Astrocyte of the cerebellum (primary cell): ENCODE measurements at regions not wholly inside any gene's neighbourhood (a gene's known extent, or its start where the extent isn't known, plus 50 kb on each side); places are given as distances from the start of the nearest gene placed in this dataset.

Experiments
- DNase-seq: peaks from one replicate; pipeline ENCODE4 v3.0.0-alpha.2; 2011; ENCODE audit warnings: low read depth
- H3K4me3 ChIP-seq: 2 replicates; pipeline ENCODE4 v1.5.1; 2011; ENCODE audit warnings: mild to moderate bottlenecking, low read depth, low read length, moderate library complexity
- CTCF ChIP-seq: IDR thresholded peaks from 2 replicates; pipeline ENCODE4 v1.5.1; 2012; ENCODE audit warnings: low read length, low read depth, moderate library complexity, mild to moderate bottlenecking; ENCODE audit errors: missing control alignments
- in situ Hi-C: cut with HindIII; loops from 2 replicates; pipeline ENCODE4 v1.10.0; 2017; ENCODE audit warnings: low sequenced_read_pairs

DNA sequence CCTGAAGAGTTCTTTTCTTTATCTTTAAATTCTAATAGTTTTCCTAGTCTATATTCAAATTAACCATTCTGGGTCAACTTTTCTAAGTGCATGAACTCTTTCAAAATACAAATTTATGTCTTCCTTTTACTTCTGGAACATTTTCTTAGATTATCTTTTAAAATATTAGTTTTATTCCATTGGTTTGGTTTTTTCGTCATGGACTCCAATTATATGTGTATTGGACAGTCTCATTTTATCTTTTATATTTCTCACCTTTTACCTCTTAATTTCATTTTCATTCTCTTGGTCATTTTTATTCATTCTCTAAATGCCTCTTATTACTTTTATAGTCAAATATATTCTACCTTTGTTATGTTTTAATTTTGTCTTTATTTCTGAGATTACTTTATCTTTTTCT is 356.7 kb upstream of the MMS22L start:
- in situ Hi-C loops, result no loop called here
- TF ChIP-seq CTCF, result no peak
- DNase-seq, result no peak
- no peak overlapping the region for H3K4me3 ChIP-seq

- no peak overlapping the region for H3K4me3 ChIP-seq
- in situ Hi-C loops, result no loop called here
- no peak for TF ChIP-seq CTCF
- DNase-seq, result no peak
Measured at GRCh38 chr6:97644353-97644752, 361.3 kb upstream of the MMS22L start.

GRCh38 chr6:97645757-97646156 is 362.7 kb upstream of the MMS22L start:
- no peak for DNase-seq
- in situ Hi-C loops, result no loop called here
- no peak for TF ChIP-seq CTCF
- H3K4me3 ChIP-seq, result no peak overlapping the region

- no peak for DNase-seq
Measured at GRCh38 chr6:97653076-97653475, 370.1 kb upstream of the MMS22L start.

GRCh38 chr6:97653517-97653916 is 370.5 kb upstream of the MMS22L start:
- no peak for TF ChIP-seq CTCF
- no peak overlapping the region for H3K4me3 ChIP-seq
- in situ Hi-C loops, result loop anchor here (5.0 kb wide), 1 partner anchor 44 kb away; no protein-coding TSS in a partner anchor
- DNase-seq, result no peak

More at GRCh38 chr6:97653076-97653475, 370.1 kb upstream of the MMS22L start:
- TF ChIP-seq CTCF, result no peak
- in situ Hi-C loops, result loop anchor here (5.0 kb wide), 1 partner anchor 44 kb away; no protein-coding TSS in a partner anchor
- no peak overlapping the region for H3K4me3 ChIP-seq

DNA sequence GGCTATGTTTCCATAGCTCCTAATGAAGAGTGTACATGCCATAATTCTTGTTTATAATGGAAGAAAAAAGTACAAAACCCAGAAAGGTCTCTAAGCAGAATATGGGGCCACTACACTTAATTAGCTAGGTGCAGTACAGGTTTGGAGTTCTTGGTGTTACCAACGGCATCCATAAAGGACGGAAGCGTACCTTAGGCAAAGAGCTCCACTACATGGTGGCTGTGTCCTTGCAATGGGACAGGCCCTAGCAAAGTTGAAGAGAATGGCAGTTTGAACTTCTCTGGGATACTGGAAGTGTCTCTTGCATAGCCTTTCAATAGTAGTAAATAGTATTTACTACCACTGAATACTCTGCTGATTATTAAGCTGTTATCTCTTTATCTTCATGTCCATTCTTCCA is 371.7 kb upstream of the MMS22L start:
- no peak for DNase-seq
- in situ Hi-C loops, result loop anchor here (5.0 kb wide), 1 partner anchor 43 kb away; no protein-coding TSS in a partner anchor
- TF ChIP-seq CTCF, result no peak
- no peak overlapping the region for H3K4me3 ChIP-seq

GRCh38 chr6:97656236-97656635 is 373.2 kb upstream of the MMS22L start:
- H3K4me3 ChIP-seq, result no peak overlapping the region
- no peak for DNase-seq
- in situ Hi-C loops, result no loop called here
- no peak for TF ChIP-seq CTCF
